KMS-11 (cell line): ENCODE measurements at regions not wholly inside any gene's neighbourhood (a gene's known extent, or its start where the extent isn't known, plus 50 kb on each side); places are given as distances from the start of the nearest gene placed in this dataset.

ENCODE experiments used
- H2AFZ ChIP-seq: fragments of 200-600 bp; sonication (generic); 2 replicates; pipeline ENCODE4 v1.6.1; 2016; ENCODE audit warnings: antibody characterized with exemption, mixed run types, low read depth
- H3K27ac ChIP-seq: fragments of 200-600 bp; sonication (generic); 2 replicates; pipeline ENCODE4 v1.6.1; 2016; ENCODE audit warnings: mild to moderate bottlenecking, mixed run types
- H3K27me3 ChIP-seq: fragments of 200-600 bp; sonication (generic); 2 replicates; pipeline ENCODE4 v1.6.1; 2017; ENCODE audit warnings: mild to moderate bottlenecking, low read depth, mixed run types, moderate library complexity; ENCODE audit not compliant: insufficient read depth
- H3K36me3 ChIP-seq: fragments of 200-600 bp; sonication (generic); 2 replicates; pipeline ENCODE4 v1.6.1; 2017; ENCODE audit warnings: mild to moderate bottlenecking, mixed run types; ENCODE audit not compliant: insufficient read depth
- H3K4me1 ChIP-seq: fragments of 200-600 bp; sonication (generic); 2 replicates; pipeline ENCODE4 v1.6.1; 2016; ENCODE audit warnings: mild to moderate bottlenecking, low read depth, mixed run types; ENCODE audit not compliant: poor library complexity, severe bottlenecking
- H3K4me2 ChIP-seq: fragments of 200-600 bp; sonication (generic); 2 replicates; pipeline ENCODE4 v1.7.0; 2016; ENCODE audit warnings: mild to moderate bottlenecking, mixed run types
- H3K4me3 ChIP-seq: fragments of 200-600 bp; sonication (generic); IDR thresholded peaks from 2 replicates; pipeline ENCODE4 v1.6.1; 2017; ENCODE audit warnings: low read depth, low read length, mixed read lengths; ENCODE audit not compliant: insufficient read depth
- H3K79me2 ChIP-seq: fragments of 200-600 bp; sonication (generic); 2 replicates; pipeline ENCODE4 v1.6.1; 2016; ENCODE audit warnings: low read depth, mixed run types; ENCODE audit not compliant: insufficient read depth
- H3K9ac ChIP-seq: fragments of 200-600 bp; sonication (generic); 2 replicates; pipeline ENCODE4 v1.6.1; 2016; ENCODE audit warnings: mild to moderate bottlenecking, mixed run types
- H4K20me1 ChIP-seq: fragments of 200-600 bp; sonication (generic); 2 replicates; pipeline ENCODE4 v1.6.1; 2016; ENCODE audit warnings: mild to moderate bottlenecking, mixed run types; ENCODE audit not compliant: insufficient read depth
- TF ChIP-seq, protein P1 (sequence below): fragments of 200-600 bp; sonication (generic); conservative IDR thresholded peaks from 2 replicates; pipeline ENCODE4 v1.6.1; 2017; ENCODE audit warnings: low read depth, mild to moderate bottlenecking, antibody characterized with exemption, low read length, moderate library complexity, mixed read lengths

DNA sequence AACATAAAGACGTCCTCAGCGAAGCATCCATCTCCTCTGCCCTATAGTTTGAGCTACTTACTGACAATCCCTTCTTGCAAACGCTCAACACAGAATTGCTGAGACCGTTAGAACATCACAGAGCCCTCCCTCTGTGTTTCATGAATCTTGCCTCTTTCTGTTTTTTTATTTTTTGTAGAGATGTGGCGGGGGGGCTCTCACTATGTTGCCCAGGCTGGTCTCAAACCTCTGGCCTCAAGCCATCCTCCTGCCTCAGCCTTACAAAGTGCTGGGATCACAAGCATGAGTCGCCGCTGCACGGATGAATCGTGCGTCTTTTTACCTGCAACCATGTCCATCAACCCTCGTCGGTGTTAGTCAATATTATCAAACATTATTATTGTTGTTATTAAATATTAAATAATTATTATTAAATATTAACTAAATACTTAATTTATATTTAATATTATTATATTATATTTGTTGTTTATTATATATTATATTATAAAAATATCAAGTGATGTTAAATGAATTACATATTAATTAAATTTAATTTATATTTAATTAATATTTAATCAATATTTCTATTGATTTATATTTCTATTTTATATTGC, 200.7 kb downstream of the CRLF2 start:
- H3K79me2 ChIP-seq = no peaks in the 10 kb centered on the region
- no peak overlapping the region for H3K9ac ChIP-seq
- H3K27ac ChIP-seq = no peak overlapping the region
- no peaks in the 10 kb centered on the region for H4K20me1 ChIP-seq
- H2AFZ ChIP-seq = no peak overlapping the region
- no peaks in the 10 kb centered on the region for H3K36me3 ChIP-seq
- H3K27me3 ChIP-seq = no peaks in the 10 kb centered on the region
- no peak overlapping the region for H3K4me3 ChIP-seq
- no peak overlapping the region for H3K4me2 ChIP-seq
- peaks cover 6% of the 10 kb centered on the region for H3K4me1 ChIP-seq
- TF ChIP-seq, protein P1, sequence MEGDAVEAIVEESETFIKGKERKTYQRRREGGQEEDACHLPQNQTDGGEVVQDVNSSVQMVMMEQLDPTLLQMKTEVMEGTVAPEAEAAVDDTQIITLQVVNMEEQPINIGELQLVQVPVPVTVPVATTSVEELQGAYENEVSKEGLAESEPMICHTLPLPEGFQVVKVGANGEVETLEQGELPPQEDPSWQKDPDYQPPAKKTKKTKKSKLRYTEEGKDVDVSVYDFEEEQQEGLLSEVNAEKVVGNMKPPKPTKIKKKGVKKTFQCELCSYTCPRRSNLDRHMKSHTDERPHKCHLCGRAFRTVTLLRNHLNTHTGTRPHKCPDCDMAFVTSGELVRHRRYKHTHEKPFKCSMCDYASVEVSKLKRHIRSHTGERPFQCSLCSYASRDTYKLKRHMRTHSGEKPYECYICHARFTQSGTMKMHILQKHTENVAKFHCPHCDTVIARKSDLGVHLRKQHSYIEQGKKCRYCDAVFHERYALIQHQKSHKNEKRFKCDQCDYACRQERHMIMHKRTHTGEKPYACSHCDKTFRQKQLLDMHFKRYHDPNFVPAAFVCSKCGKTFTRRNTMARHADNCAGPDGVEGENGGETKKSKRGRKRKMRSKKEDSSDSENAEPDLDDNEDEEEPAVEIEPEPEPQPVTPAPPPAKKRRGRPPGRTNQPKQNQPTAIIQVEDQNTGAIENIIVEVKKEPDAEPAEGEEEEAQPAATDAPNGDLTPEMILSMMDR = no peak

DNA sequence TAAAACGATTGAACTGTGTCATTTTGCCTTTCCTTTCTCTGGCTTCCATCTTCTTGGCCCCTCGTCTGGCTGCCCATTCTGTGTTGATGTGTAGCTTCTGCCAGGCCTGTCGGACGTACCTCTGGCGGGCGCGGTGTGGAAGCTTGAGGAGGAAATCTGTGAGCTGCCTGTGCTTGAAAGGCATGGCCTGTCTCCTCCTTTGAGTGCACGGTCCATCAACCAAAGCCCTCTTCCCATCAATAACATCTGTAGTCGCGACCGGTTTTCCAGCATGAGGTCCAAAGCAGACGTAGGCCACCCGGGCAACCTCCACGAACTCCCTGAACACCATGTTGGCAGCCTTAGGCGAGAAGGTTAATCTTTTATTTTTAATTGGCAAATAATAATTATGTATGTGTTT, 202.7 kb downstream of the CRLF2 start:
- no peaks in the 10 kb centered on the region for H3K36me3 ChIP-seq
- no peak overlapping the region for H3K4me3 ChIP-seq
- no peaks in the 10 kb centered on the region for H4K20me1 ChIP-seq
- H3K4me2 ChIP-seq = no peak overlapping the region
- H3K4me1 ChIP-seq = peaks cover 6% of the 10 kb centered on the region
- H3K27me3 ChIP-seq = no peaks in the 10 kb centered on the region
- TF ChIP-seq, protein P1 = no peak
- H3K79me2 ChIP-seq = no peaks in the 10 kb centered on the region
- H2AFZ ChIP-seq = no peak overlapping the region
- H3K9ac ChIP-seq = no peak overlapping the region
- peak overlapping the region; percentile 69; the same call in 1 of the 2 replicates for H3K27ac ChIP-seq

GRCh38 chrX:1006156-1006730, 206.2 kb downstream of the CRLF2 start:
- Histone ChIP-seq H3K4me1 (peaks cover 6% of the 10 kb centered on the region), H3K4me2 (no peak overlapping the region), H3K27me3 (no peaks in the 10 kb centered on the region), H3K4me3 (no peak overlapping the region), H2AFZ (no peak overlapping the region), H4K20me1 (no peaks in the 10 kb centered on the region), H3K36me3 (no peaks in the 10 kb centered on the region), H3K79me2 (no peaks in the 10 kb centered on the region), H3K9ac (no peak overlapping the region), H3K27ac (no peak overlapping the region)
- TF ChIP-seq, protein P1 = no peak

DNA sequence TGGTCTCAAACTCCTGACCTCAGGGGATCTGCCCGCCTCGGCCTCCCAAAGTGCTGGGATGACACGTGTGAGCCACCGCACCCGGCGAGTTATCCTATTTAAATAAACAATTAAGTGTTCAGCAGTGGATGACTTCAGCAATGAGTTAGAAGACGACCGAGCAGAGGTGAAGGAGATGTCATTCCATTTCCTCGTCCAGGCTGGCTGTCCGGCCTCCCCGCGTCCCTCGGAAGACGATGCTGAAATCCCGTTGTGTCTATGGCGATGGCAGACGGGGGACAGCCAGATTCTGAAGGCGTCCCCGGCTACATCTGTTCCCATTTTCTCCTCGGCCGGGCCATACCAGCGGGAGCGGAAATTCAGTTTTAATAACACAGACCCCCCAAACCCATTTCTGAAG, 209.8 kb downstream of the CRLF2 start:
- no peak overlapping the region for H3K27ac ChIP-seq
- H3K4me1 ChIP-seq = peaks cover under 1% of the 10 kb centered on the region
- H3K4me3 ChIP-seq = no peak overlapping the region
- H3K36me3 ChIP-seq = no peaks in the 10 kb centered on the region
- TF ChIP-seq, protein P1 = no peak
- H3K9ac ChIP-seq = no peak overlapping the region
- no peak overlapping the region for H3K4me2 ChIP-seq
- H4K20me1 ChIP-seq = no peaks in the 10 kb centered on the region
- no peak overlapping the region for H2AFZ ChIP-seq
- H3K27me3 ChIP-seq = no peaks in the 10 kb centered on the region
- no peaks in the 10 kb centered on the region for H3K79me2 ChIP-seq
